Chondrocyte (in vitro differentiated cells): ENCODE measurements at regions not wholly inside any gene's neighbourhood (a gene's known extent, or its start where the extent isn't known, plus 50 kb on each side); places are given as distances from the start of the nearest gene placed in this dataset.

Experiments used
- DNase-seq: peaks from one replicate; pipeline ENCODE4 v3.0.0; 2021; ENCODE audit warnings: mixed read lengths, low spot score
- H3K27ac Mint-ChIP-seq: one replicate; pipeline ENCODE4 v1.8.0; 2021; ENCODE audit warnings: mild to moderate bottlenecking, moderate library complexity, mixed read lengths; ENCODE audit not compliant: unreplicated experiment
- H3K27me3 Mint-ChIP-seq: 2 replicates; pipeline ENCODE4 v1.8.0; 2021; ENCODE audit warnings: low read depth, mixed read lengths
- H3K36me3 Mint-ChIP-seq: 2 replicates; pipeline ENCODE4 v1.8.0; 2021; ENCODE audit warnings: low read depth, mixed read lengths
- H3K4me1 Mint-ChIP-seq: 2 replicates; pipeline ENCODE4 v1.8.0; 2021; ENCODE audit warnings: low read depth, mild to moderate bottlenecking, mixed read lengths
- H3K4me3 Mint-ChIP-seq: one replicate; pipeline ENCODE4 v1.8.0; 2021; ENCODE audit warnings: mild to moderate bottlenecking, moderate library complexity, mixed read lengths; ENCODE audit not compliant: unreplicated experiment
- H3K9me3 Mint-ChIP-seq: 2 replicates; pipeline ENCODE4 v1.8.0; 2021; ENCODE audit warnings: low read depth, mixed read lengths
- CTCF ChIP-seq: fragments of 200-600 bp; sonication (generic); IDR thresholded peaks from 2 replicates; pipeline ENCODE4 v1.5.0; 2021; ENCODE audit warnings: antibody characterized with exemption, mild to moderate bottlenecking, moderate library complexity

GRCh38 chr4:163969291-163969690 is 474.8 kb downstream of the TMA16 start:
- no peak for TF ChIP-seq CTCF
- DNase-seq, result no peak
- Mint-ChIP-seq H3K36me3 (no peaks in the 10 kb centered on the region), H3K4me1 (no peaks in the 10 kb centered on the region), H3K9me3 (no peaks in the 10 kb centered on the region), H3K27me3 (peaks cover 3% of the 10 kb centered on the region), H3K27ac (no peak overlapping the region), H3K4me3 (no peak overlapping the region)

- no peak overlapping the region for H3K4me3 Mint-ChIP-seq
- no peaks in the 10 kb centered on the region for H3K27me3 Mint-ChIP-seq
- no peak for TF ChIP-seq CTCF
- H3K27ac Mint-ChIP-seq, result no peak overlapping the region
- no peaks in the 10 kb centered on the region for H3K4me1 Mint-ChIP-seq
- no peaks in the 10 kb centered on the region for H3K9me3 Mint-ChIP-seq
- no peak for DNase-seq
- no peaks in the 10 kb centered on the region for H3K36me3 Mint-ChIP-seq
Measured at GRCh38 chr4:163976588-163976987, 482.1 kb downstream of the TMA16 start.

DNA sequence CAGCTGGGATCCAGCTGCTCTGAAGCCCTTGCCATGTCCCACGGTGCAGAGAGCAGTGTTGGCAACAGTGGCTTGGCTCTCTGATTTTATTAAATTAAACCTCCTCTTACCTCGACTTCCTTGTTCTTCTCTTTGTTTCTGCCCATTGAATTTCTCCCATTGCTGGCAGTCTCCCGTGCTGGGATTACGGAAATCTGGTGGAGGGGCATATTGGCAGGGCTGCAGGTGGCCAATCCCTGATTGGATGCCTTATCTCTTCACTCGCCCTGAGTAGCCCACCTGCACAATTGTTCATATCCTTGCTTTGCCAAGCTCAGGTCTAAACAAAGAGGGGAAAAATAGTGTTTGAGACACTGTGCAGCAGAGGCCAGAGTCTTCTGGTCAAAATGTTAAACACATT is 493.9 kb downstream of the TMA16 start:
- TF ChIP-seq CTCF, result no peak
- no peak overlapping the region for H3K4me3 Mint-ChIP-seq
- H3K27ac Mint-ChIP-seq, result no peak overlapping the region
- peaks cover 13% of the 10 kb centered on the region for H3K27me3 Mint-ChIP-seq
- no peaks in the 10 kb centered on the region for H3K36me3 Mint-ChIP-seq
- DNase-seq, result no peak
- no peaks in the 10 kb centered on the region for H3K4me1 Mint-ChIP-seq
- no peaks in the 10 kb centered on the region for H3K9me3 Mint-ChIP-seq

GRCh38 chr4:163988865-163989264 is 494.4 kb downstream of the TMA16 start:
- Mint-ChIP-seq H3K4me3 (no peak overlapping the region), H3K4me1 (no peaks in the 10 kb centered on the region), H3K9me3 (no peaks in the 10 kb centered on the region), H3K27me3 (peaks cover 13% of the 10 kb centered on the region), H3K27ac (no peak overlapping the region), H3K36me3 (no peaks in the 10 kb centered on the region)
- no peak for TF ChIP-seq CTCF
- DNase-seq, result no peak

DNA sequence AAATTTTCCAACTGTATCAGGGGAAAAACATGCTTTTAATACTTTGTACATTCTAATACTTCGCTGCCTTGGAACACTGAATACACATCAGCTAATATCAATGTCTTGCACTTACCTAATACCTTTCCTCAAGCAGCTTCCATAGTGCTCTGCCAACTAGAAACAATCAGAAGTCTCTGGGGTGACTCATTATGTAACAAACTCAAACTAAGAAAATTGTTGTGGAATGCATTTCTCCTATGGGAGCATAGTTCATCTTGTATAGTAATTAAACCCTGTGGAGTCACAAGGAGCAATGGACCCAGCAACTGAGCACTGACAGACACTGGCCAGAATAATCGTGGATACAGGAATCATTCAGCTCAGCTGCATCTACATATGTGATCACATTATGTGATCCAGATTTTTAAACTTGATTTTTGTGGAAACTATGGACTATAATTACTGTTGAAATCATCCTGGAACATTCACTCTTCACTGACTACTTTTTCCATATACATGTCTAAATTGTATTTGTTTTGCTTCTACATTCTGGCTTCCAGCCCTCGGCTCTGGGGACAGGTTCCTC is 496.9 kb downstream of the TMA16 start:
- no peak for TF ChIP-seq CTCF
- Mint-ChIP-seq H3K27ac (no peak overlapping the region), H3K9me3 (no peaks in the 10 kb centered on the region), H3K36me3 (no peaks in the 10 kb centered on the region), H3K4me3 (no peak overlapping the region), H3K27me3 (peaks cover 11% of the 10 kb centered on the region), H3K4me1 (no peaks in the 10 kb centered on the region)
- DNase-seq, result no peak
